ENCODE measurements at regions not wholly inside any gene's neighbourhood (a gene's known extent, or its start where the extent isn't known, plus 50 kb on each side); places are given as distances from the start of the nearest gene placed in this dataset.

GRCh38 chr10:4101918-4102654 lies 317.1 kb upstream of the KLF6 start:
- H3K4me3 ChIP-seq (ENCODE audit: low read depth, low read length), result no peak overlapping the region
- DNase-seq (ENCODE audit: low read depth), result no peak
- TF ChIP-seq, protein P1, sequence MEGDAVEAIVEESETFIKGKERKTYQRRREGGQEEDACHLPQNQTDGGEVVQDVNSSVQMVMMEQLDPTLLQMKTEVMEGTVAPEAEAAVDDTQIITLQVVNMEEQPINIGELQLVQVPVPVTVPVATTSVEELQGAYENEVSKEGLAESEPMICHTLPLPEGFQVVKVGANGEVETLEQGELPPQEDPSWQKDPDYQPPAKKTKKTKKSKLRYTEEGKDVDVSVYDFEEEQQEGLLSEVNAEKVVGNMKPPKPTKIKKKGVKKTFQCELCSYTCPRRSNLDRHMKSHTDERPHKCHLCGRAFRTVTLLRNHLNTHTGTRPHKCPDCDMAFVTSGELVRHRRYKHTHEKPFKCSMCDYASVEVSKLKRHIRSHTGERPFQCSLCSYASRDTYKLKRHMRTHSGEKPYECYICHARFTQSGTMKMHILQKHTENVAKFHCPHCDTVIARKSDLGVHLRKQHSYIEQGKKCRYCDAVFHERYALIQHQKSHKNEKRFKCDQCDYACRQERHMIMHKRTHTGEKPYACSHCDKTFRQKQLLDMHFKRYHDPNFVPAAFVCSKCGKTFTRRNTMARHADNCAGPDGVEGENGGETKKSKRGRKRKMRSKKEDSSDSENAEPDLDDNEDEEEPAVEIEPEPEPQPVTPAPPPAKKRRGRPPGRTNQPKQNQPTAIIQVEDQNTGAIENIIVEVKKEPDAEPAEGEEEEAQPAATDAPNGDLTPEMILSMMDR (IDR thresholded peaks at IDR 0.05; ENCODE audit: insufficient read depth, low read length), result no peak

DNA sequence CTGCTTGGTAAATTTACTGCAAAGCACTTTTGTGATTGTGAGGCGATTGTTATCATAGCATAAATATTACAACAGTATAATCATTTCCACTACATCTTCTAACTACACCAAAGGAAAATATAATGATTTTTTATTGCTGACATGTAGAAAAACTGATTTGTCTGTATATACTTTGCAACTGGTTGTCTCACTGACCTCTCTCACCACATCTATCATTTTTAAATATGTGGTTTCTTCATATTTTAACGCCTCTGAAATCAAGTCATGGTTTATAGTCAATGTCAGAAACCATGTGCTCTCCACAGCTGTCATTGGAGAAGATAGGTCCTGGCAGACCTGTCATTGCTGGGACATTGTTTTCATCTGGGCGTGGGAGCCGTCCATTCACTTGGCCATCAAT lies 315.4 kb upstream of the KLF6 start:
- no peak overlapping the region for H3K4me3 ChIP-seq (ENCODE audit: low read depth, low read length)
- TF ChIP-seq, protein P1 (IDR thresholded peaks at IDR 0.05; ENCODE audit: insufficient read depth, low read length), result no peak
- no peak for DNase-seq (ENCODE audit: low read depth)

GRCh38 chr10:4099202-4099601 lies 314.2 kb upstream of the KLF6 start:
- H3K4me3 ChIP-seq (ENCODE audit: low read depth, low read length), result no peak overlapping the region
- no peak for DNase-seq (ENCODE audit: low read depth)
- TF ChIP-seq, protein P1 (IDR thresholded peaks at IDR 0.05; ENCODE audit: insufficient read depth, low read length), result no peak

DNA sequence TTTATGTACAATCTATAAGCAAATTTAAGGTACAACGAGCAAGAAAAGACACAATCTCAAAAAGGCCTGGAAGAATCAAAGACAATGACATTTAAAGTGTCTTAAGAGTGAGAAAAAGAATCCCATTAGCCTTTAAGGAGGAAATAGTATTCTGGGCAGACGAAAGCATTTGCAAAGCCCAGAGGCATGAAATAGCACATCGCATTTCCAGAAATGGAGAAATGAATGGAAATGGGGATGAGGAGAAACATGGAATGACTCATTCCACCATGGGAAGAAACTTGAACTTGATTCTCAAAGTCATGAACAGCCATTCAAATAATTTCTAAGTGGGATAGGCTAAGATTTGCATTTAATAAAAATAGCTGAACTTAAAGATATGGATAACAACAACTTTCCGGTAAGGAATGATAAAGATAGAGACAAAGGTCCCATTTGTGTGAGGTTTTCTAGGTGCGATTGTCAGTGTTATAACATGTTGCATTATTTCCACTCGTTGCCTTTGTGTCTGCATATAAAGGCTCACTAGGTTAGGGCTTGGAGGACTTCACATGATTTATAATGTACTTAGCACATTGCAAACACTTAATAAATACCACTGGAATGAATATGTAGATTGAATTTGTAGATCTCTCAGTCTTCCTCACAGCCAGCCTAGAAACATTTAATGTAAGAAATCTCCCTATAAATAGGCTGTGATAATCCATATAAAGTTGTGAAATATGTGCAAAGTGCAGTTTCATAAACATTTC lies 310.3 kb upstream of the KLF6 start:
- no peak for DNase-seq (ENCODE audit: low read depth)
- H3K4me3 ChIP-seq (ENCODE audit: low read depth, low read length), result no peak overlapping the region
- TF ChIP-seq, protein P1 (IDR thresholded peaks at IDR 0.05; ENCODE audit: insufficient read depth, low read length), result no peak

GRCh38 chr10:4094751-4095150 lies 309.7 kb upstream of the KLF6 start:
- no peak for DNase-seq (ENCODE audit: low read depth)
- no peak overlapping the region for H3K4me3 ChIP-seq (ENCODE audit: low read depth, low read length)
- TF ChIP-seq, protein P1 (IDR thresholded peaks at IDR 0.05; ENCODE audit: insufficient read depth, low read length), result no peak

GRCh38 chr10:4093438-4093837 lies 308.4 kb upstream of the KLF6 start:
- no peak overlapping the region for H3K4me3 ChIP-seq (ENCODE audit: low read depth, low read length)
- TF ChIP-seq, protein P1 (IDR thresholded peaks at IDR 0.05; ENCODE audit: insufficient read depth, low read length), result no peak
- DNase-seq (ENCODE audit: low read depth), result no peak

Measured in fibroblast of the aortic adventitia (primary cell).